ENCODE measurements at regions not wholly inside any gene's neighbourhood (a gene's known extent, or its start where the extent isn't known, plus 50 kb on each side); places are given as distances from the start of the nearest gene placed in this dataset.

DNA sequence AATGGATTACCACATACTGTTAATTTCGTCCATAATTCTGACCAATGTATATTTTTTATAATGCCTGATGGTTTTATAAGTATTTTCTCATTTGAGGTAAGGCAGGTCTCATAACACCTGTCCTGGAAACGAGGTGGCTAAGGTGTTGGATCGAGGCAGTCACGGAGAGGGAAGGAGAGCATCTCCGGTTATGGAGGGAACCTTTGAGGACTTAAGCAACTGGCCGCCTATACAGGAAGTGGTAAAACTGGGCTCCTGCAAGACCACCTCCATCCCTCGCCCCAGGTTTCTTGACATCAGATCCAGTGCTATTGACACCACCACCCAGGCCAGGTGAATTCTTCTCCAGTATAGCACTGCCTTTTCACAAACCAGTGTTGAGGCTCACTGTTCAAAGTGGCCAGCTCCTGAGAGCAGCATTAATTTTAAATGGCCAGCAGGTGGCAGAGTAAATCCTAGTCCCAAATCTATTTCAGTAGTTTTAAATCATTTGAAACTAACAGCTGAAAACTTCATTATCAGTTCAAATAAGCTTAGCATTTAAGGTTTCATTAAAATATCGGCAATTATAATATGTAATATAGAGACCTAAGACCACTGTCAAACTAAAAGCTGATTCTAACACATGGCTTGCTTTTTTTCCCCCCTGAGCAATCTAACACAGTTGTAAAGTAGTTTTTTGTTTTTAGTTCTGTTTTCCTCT, 100.8 kb downstream of the PPM1A start:
- DNase-seq: peak; percentile 39 to 53

DNA sequence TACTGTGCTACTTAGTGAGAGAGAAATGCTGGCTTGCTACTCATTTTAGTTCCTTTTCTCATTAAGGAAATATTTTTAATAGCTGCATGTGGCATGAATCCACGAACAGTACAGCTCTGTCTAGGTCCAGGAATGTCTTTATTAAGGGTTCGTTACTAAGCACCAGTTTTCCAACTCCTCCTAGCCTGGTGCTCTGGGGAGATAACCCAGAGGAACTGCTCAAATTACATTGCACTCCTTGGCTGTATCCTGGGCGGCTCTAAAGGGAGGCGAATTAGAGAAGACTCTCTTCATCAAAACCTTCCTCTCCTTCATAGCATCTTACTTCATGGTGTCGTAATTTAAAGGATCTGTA, 101.3 kb downstream of the PPM1A start:
- DNase-seq: no peak

DNA sequence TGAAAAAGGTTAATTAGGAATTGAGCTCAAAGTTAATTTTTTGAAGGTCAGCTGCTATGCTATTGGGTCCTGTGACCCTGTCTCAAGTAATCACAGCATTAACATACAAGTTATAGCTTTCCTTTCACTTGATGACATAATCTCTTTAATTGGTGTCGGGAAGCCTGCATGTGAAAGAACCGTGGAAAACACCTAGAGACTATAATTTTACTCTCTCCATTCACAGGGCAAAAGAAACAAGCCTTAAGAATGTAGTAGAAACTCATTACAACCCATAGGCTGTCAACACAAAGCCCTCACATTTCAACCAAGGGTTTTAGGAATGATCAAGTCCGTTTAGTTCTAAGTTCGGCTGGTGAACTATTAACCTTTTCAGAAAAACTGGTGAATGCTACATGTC, 104.4 kb downstream of the PPM1A start:
- DNase-seq: no peak

- no peak for DNase-seq
Measured at GRCh38 chr14:60355768-60356167, 106.7 kb downstream of the PPM1A start.

- DNase-seq: no peak
Measured at GRCh38 chr14:60356386-60356785, 107.4 kb downstream of the PPM1A start.

DNA sequence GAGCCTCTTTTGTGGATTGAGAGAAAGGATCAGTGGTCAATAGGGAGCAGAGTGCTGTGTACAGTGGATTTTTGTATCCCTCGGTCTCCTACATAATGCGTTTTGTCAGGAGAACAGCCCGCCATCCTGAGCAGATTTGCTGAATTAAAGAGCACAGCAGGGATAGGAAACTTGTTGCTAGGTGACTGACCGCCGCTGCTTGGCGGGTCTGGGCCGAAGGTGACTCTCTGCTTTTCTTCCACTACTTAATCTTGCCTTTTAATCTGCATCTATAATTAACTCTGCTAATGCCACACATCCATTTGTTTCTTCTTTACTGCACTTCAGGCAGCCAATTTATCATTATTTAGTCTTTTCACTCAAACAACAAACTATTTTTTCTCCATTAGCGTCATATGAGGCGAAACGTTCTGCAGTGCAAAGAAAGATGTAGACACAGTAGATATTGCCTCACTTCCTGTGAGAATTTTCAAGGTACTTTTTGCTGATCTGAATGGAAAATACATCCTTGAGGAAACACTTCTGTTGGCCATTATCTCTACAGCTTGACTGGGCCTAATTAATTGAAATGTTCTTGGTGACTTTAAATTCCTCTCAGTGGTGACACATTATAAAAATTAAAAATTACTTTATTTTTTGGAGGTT, 108.0 kb downstream of the PPM1A start:
- DNase-seq: no peak

DNA sequence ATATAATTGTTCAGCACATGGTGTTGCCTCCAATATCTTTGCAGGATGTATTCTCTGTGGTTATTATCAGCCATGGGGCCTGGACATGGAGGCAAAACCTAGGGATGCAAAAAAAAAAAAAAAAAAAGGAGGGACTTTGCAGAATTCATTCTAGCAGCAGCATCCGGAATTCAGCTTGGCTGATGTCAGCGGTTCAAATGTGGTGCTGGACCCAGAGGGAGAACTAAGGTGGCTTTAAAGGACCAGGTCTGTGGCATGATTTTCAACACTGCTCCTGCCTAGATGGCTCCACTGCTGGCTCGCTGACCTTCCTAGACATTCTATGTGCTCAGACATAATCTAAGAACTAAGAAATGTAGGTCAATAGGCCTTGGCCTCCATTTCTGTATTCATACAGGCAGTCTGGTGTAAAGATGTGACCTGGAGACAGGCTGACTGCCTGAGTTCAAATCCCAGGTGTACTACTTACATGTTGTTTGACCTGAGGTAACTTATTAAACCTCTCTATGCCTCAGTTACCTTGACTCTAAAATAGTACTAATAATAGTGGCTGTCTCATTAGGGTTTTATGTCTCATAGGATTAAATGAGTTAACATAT, 108.6 kb downstream of the PPM1A start:
- DNase-seq: no peak

- DNase-seq: no peak
Measured at GRCh38 chr14:60363275-60363674, 114.3 kb downstream of the PPM1A start.

DNA sequence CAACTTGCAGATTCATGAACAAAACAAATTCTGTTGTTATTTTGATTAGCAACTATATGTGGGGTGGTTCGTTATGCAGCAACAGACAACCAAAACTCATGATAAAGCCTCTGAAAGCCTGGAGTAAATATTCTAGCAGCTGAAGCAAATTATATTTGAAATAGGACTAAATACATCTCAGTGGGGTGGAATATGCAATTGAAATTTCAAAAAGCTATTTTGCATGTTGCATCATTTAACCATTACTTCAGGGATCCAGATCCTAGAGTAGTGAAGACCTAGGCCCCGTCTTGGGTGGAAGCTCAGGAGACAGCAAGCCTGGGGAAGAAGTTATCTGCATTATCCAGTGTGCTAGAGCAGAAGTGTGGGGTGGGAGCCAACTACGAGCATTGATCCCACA, 114.7 kb downstream of the PPM1A start:
- no peak for DNase-seq

DNA sequence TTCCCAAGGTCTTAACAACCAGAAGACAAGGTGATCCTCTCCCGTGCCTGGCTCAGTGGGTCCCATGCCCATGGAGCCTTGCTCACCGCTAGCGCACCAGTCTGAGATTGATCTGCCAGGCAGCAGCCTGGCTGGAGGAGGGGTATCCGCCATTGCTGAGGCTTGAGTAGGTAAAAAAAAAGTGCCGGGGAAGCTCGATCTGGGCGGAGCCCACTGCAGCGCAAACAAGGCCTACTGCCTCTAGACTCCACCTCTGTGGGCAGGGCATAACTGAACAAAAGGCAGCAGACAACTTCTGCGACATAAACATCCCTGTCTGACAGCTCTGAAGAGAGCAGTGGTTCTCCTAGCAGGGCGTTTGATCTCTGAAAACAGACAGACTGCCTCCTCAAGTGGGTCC, 104.0 kb downstream of the C14orf39 start:
- no peak for DNase-seq
